Endothelial cell of umbilical vein (primary cell): ENCODE measurements at regions not wholly inside any gene's neighbourhood (a gene's known extent, or its start where the extent isn't known, plus 50 kb on each side); places are given as distances from the start of the nearest gene placed in this dataset.

Experiments
- BruUV-seq: library from RNA; stranded (reverse); fragments of 400-500 nt; replicated peaks from 2 replicates; lab custom pipeline; 2021; lab: Mats Ljungman, UMichigan
- CTCF ChIA-PET: fragments of 300-600, 350-600 bp; sonication (Branson Sonifier 250); formaldehyde crosslinking; loops from one replicate; lab custom pipeline; 2021; ENCODE audit warnings: antibody characterized with exemption, inconsistent platforms; lab: Charles Lee
- POLR2A ChIA-PET: fragments of 300-600, 350-600 bp; sonication (Branson Sonifier 250); formaldehyde crosslinking; loops from one replicate; lab custom pipeline; 2021; ENCODE audit warnings: antibody characterized with exemption, inconsistent platforms; lab: Charles Lee
- DNase-seq: peaks from one replicate; pipeline ENCODE4 v3.0.0-alpha.2; 2011; ENCODE audit warnings: low read depth, low spot score
- FAIRE-seq: peaks from 2 replicates; lab custom pipeline; 2011; peaks lifted over from hg19 to GRCh38; lab: Jason Lieb, UNC
- H2AFZ ChIP-seq: 2 replicates; pipeline ENCODE4 v1.6.0; 2012; ENCODE audit warnings: low read depth, low read length, control low read depth, inconsistent platforms
- H3K27ac ChIP-seq: 2 replicates; pipeline ENCODE4 v1.5.1; 2011; ENCODE audit warnings: low read depth, mild to moderate bottlenecking, control low read depth, low read length, moderate library complexity; ENCODE audit not compliant: insufficient read depth
- H3K27me3 ChIP-seq, 2 experiments: 2 replicates each; pipeline versions ENCODE4 v1.6.0 to v1.6.1; 2011; ENCODE audit warnings: low read length in 2 of 2, mixed read lengths in 1 of 2; ENCODE audit not compliant: control insufficient read depth in 2 of 2, insufficient read depth in 2 of 2
- H3K36me3 ChIP-seq, 2 experiments: 2 replicates in 1 of 2; 3 replicates in 1 of 2; pipeline ENCODE4 v1.5.1; 2011; ENCODE audit warnings: low read length in 2 of 2, mild to moderate bottlenecking in 1 of 2, moderate library complexity in 1 of 2; ENCODE audit not compliant: control insufficient read depth in 2 of 2, insufficient read depth in 2 of 2; ENCODE audit errors: extremely low read depth in 1 of 2
- H3K4me1 ChIP-seq: 3 replicates; pipeline ENCODE4 v1.5.1; 2011; ENCODE audit warnings: mild to moderate bottlenecking, low read length; ENCODE audit not compliant: control insufficient read depth, insufficient read depth; ENCODE audit errors: extremely low read depth
- H3K4me2 ChIP-seq: 2 replicates; pipeline ENCODE4 v1.6.1; 2011; ENCODE audit warnings: low read length, control low read depth, mixed read lengths; ENCODE audit not compliant: insufficient read depth
- H3K4me3 ChIP-seq, 3 experiments: fragments of 200-600 bp in 1 of 3; sonication (generic), shearing (Covaris generic) in 1 of 3; replicated peaks in 1 of 3; 2 replicates each; pipeline ENCODE4 v1.5.1; 2011 to 2016; ENCODE audit warnings: control low read depth in 3 of 3, low read length in 3 of 3, mild to moderate bottlenecking in 2 of 3, inconsistent platforms in 1 of 3, low read depth in 1 of 3, moderate library complexity in 1 of 3; ENCODE audit not compliant: insufficient read depth in 1 of 3
- H3K79me2 ChIP-seq: 2 replicates; pipeline ENCODE4 v1.6.0; 2012; ENCODE audit warnings: low read length, inconsistent platforms; ENCODE audit not compliant: control insufficient read depth, insufficient read depth
- H3K9ac ChIP-seq: replicated peaks from 2 replicates; pipeline ENCODE3; 2011; ENCODE audit warnings: low read length, control low read depth; ENCODE audit not compliant: insufficient read depth; ENCODE audit errors: extremely low read depth
- H3K9me1 ChIP-seq: replicated peaks from 3 replicates; pipeline ENCODE4 v1.6.0; 2011; ENCODE audit warnings: mild to moderate bottlenecking, low read length; ENCODE audit not compliant: control insufficient read depth, insufficient read depth; ENCODE audit errors: extremely low read depth
- H3K9me3 ChIP-seq: replicated peaks from 2 replicates; pipeline ENCODE4 v1.5.1; 2012; ENCODE audit warnings: low read length, inconsistent platforms; ENCODE audit not compliant: control insufficient read depth, insufficient read depth
- H4K20me1 ChIP-seq: replicated peaks from 2 replicates; pipeline ENCODE3; 2011; ENCODE audit warnings: mild to moderate bottlenecking, low read length; ENCODE audit not compliant: control insufficient read depth, insufficient read depth; ENCODE audit errors: extremely low read depth
- CTCF ChIP-seq, 2 donors: IDR thresholded peaks; 1 replicate in 1 of 2; 2 replicates in 1 of 2; pipeline ENCODE4 v1.5.1; 2011; ENCODE audit warnings: low read length in 2 of 2, mild to moderate bottlenecking in 2 of 2, moderate library complexity in 2 of 2, control low read depth in 1 of 2, inconsistent platforms in 1 of 2, low read depth in 1 of 2; ENCODE audit not compliant: insufficient read depth in 1 of 2; ENCODE audit errors: extremely low read depth in 1 of 2
- FOS ChIP-seq: IDR thresholded peaks from 2 replicates; pipeline ENCODE4 v1.6.1; 2011; ENCODE audit warnings: mild to moderate bottlenecking, low read length, moderate library complexity, borderline replicate concordance; ENCODE audit not compliant: insufficient read depth
- GATA2 ChIP-seq: IDR thresholded peaks from 2 replicates; pipeline ENCODE4 v1.7.0; 2011; ENCODE audit warnings: low read depth, mild to moderate bottlenecking, moderate library complexity, mixed read lengths, low read length; ENCODE audit not compliant: insufficient read length, insufficient read depth
- MYC ChIP-seq: IDR thresholded peaks from one replicate; pipeline ENCODE4 v1.6.1; 2011; ENCODE audit warnings: mild to moderate bottlenecking, low read depth, low read length
- dilution Hi-C: fragments of 300-500 bp; cut with MboI; formaldehyde crosslinking; loops from one replicate; pipeline ENCODE4 v1.15.0; 2019; ENCODE audit warnings: low sequenced_read_pairs; ENCODE audit not compliant: extremely low pct_ligation_motif_present
- intact Hi-C: fragments of 100-400 bp; cut with micrococcal nuclease; formaldehyde crosslinking; loops from one replicate; pipeline ENCODE4 v1.10.0; 2022

- CTCF ChIA-PET: interaction anchor here (0.7 to 2.2 kb wide), 3 partner anchors 11 to 234 kb away, joined by 3 to 7 read pairs (median 5); no protein-coding TSS in a partner anchor
- TF ChIP-seq CTCF (IDR thresholded peaks at IDR 0.05; ENCODE audit: extremely low read depth in 1 of 2, insufficient read depth in 1 of 2, low read depth in 1 of 2, low read length in 2 of 2) (peak; percentile 4 to 15), MYC (no peak)
- no peak for FAIRE-seq
These were observed 180.0 kb downstream of the GJA1 start for GRCh38 chr6:121615493-121615892.

GRCh38 chr6:121616406-121616805 lies 181.0 kb downstream of the GJA1 start:
- no peaks in the 10 kb centered on the region for H3K27me3 ChIP-seq
- H3K9me3 ChIP-seq: no peaks in the 10 kb centered on the region
- no peaks in the 10 kb centered on the region for H3K79me2 ChIP-seq
- no peaks in the 10 kb centered on the region for H4K20me1 ChIP-seq
- no TSS peak for BruUV-seq
- ChIA-PET CTCF (interaction anchor here (1.2 kb wide), 1 partner anchor 233 kb away, joined by 5 read pairs; no protein-coding TSS in a partner anchor), POLR2A (no interaction called here)
- no peak overlapping the region for H2AFZ ChIP-seq
- H3K4me1 ChIP-seq: no peaks in the 10 kb centered on the region
- H3K27ac ChIP-seq: no peak overlapping the region
- H3K4me2 ChIP-seq: no peak overlapping the region
- DNase-seq (no peak), FAIRE-seq (no peak)
- no peak overlapping the region for H3K4me3 ChIP-seq
- H3K36me3 ChIP-seq: no peaks in the 10 kb centered on the region
- no peak for TF ChIP-seq FOS
- no peak for TF ChIP-seq GATA2
- no peak overlapping the region for H3K9ac ChIP-seq
- intact Hi-C loops (loop anchor here (2.0 to 10.0 kb wide), 2 partner anchors 232 to 418 kb away; no protein-coding TSS in a partner anchor), dilution Hi-C loops (no loop called here)
- H3K9me1 ChIP-seq: no peaks in the 10 kb centered on the region

More at GRCh38 chr6:121615493-121615892, 180.0 kb downstream of the GJA1 start:
- Histone ChIP-seq H3K4me2 (no peak overlapping the region), H3K27ac (no peak overlapping the region), H3K36me3 (no peaks in the 10 kb centered on the region), H3K79me2 (no peaks in the 10 kb centered on the region), H3K9me1 (no peaks in the 10 kb centered on the region), H2AFZ (no peak overlapping the region), H3K9me3 (no peaks in the 10 kb centered on the region), H3K4me1 (no peaks in the 10 kb centered on the region), H3K4me3 (no peak overlapping the region), H3K9ac (no peak overlapping the region), H4K20me1 (no peaks in the 10 kb centered on the region), H3K27me3 (no peaks in the 10 kb centered on the region)
- peak; percentile 21 for DNase-seq
- intact Hi-C loops: loop anchor here (10.0 kb wide), 1 partner anchor 419 kb away; no protein-coding TSS in a partner anchor
- dilution Hi-C loops: no loop called here
- BruUV-seq: no TSS peak
- POLR2A ChIA-PET: no interaction called here
